Lung (tissue), 11 donors: ENCODE measurements at regions not wholly inside any gene's neighbourhood (a gene's known extent, or its start where the extent isn't known, plus 50 kb on each side); places are given as distances from the start of the nearest gene placed in this dataset.

Experiments
- ATAC-seq: fragments of 200-7000 bp; cut with Tn5 transposase; one replicate; pipeline ENCODE4 v1.9.1; 2020; ENCODE audit warnings: moderate number of reproducible peaks; ENCODE audit not compliant: insufficient read depth, low FRiP score
- DNase-seq, 3 donors: peaks; one replicate each; pipeline ENCODE4 v3.0.0-alpha.2; 2013 to 2017
- H3K27ac ChIP-seq, 2 donors: one replicate each; pipeline ENCODE4 v1.5.1; 2013; ENCODE audit warnings: mild to moderate bottlenecking in 2 of 2, moderate library complexity in 2 of 2, control low read depth in 1 of 2, inconsistent platforms in 1 of 2, low read depth in 1 of 2, low read length in 1 of 2
- H3K27me3 ChIP-seq, 3 donors: one replicate each; pipeline ENCODE4 v1.5.1; 2013; ENCODE audit warnings: low read length in 2 of 3; ENCODE audit not compliant: control insufficient read depth in 3 of 3, insufficient read depth in 3 of 3
- H3K36me3 ChIP-seq, 4 donors: one replicate each; pipeline ENCODE4 v1.5.1; 2013; ENCODE audit warnings: low read length in 4 of 4, mild to moderate bottlenecking in 1 of 4, moderate library complexity in 1 of 4; ENCODE audit not compliant: control insufficient read depth in 4 of 4, insufficient read depth in 4 of 4
- H3K4me1 ChIP-seq, 5 donors: one replicate each; pipeline ENCODE4 v1.5.1; 2013; ENCODE audit warnings: low read length in 5 of 5, mild to moderate bottlenecking in 2 of 5, moderate library complexity in 1 of 5; ENCODE audit not compliant: control insufficient read depth in 5 of 5, insufficient read depth in 5 of 5
- H3K4me3 ChIP-seq: one replicate; pipeline ENCODE4 v1.5.1; 2013; ENCODE audit warnings: mild to moderate bottlenecking, control low read depth, moderate library complexity
- H3K9ac ChIP-seq, 2 donors: one replicate each; pipeline ENCODE4 v1.5.1; 2013; ENCODE audit warnings: low read length in 2 of 2, control low read depth in 1 of 2; ENCODE audit not compliant: insufficient read depth in 1 of 2
- H3K9me3 ChIP-seq, 4 donors: one replicate each; pipeline ENCODE4 v1.5.1; 2013; ENCODE audit warnings: low read length in 3 of 4, mild to moderate bottlenecking in 1 of 4, moderate library complexity in 1 of 4; ENCODE audit not compliant: control insufficient read depth in 4 of 4, insufficient read depth in 3 of 4
- WGBS, 2 donors: extraction: QIAGEN DNeasy Blood & Tissue Kit; methylation state at CpG; one replicate each; pipeline ENCODE4 v1.1.7; 2013; 5-methylcytosine and 5-hydroxymethylcytosine counted together
- TF ChIP-seq, protein P1 (sequence below): IDR thresholded peaks from 2 replicates; pipeline ENCODE4 v1.5.1; 2012; ENCODE audit warnings: mild to moderate bottlenecking; ENCODE audit errors: control extremely low read depth, extremely low read depth
- donor health status: control.
- donor health status: control.
- donor health status: Bipolar disorder and iron deficiency.
- donor health status: healthy.
- donor health status: DM: yes; HTN: yes; CAD: no.

- Histone ChIP-seq H3K4me3 (no peak overlapping the region), H3K27ac (no peak overlapping the region)
- 75 to 86% methylated on average over 3 of the region's 3 CpGs for WGBS, 2 donors
These were observed 152.2 kb upstream of the TRPM3 start for GRCh38 chr9:71273613-71274012.

DNA sequence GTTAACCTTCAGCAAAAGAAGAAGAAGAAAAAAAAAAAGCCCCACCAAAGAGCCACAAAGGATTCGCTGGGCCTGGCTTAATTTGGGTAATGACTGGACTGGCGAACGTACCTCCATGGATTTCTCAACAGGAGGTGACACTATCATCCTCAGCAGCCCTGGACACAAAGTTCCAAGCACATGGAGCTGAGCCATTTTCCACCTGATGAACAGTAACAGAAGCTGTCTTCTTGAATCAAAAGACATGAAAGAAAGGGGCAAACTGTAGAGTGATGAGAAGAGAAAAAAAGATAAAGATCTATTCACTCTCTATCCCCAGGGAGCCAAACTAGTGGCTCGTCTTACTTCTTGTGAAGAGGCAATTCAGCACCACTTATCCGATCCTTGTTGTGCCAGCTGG lies 150.2 kb upstream of the TRPM3 start:
- TF ChIP-seq, protein P1, sequence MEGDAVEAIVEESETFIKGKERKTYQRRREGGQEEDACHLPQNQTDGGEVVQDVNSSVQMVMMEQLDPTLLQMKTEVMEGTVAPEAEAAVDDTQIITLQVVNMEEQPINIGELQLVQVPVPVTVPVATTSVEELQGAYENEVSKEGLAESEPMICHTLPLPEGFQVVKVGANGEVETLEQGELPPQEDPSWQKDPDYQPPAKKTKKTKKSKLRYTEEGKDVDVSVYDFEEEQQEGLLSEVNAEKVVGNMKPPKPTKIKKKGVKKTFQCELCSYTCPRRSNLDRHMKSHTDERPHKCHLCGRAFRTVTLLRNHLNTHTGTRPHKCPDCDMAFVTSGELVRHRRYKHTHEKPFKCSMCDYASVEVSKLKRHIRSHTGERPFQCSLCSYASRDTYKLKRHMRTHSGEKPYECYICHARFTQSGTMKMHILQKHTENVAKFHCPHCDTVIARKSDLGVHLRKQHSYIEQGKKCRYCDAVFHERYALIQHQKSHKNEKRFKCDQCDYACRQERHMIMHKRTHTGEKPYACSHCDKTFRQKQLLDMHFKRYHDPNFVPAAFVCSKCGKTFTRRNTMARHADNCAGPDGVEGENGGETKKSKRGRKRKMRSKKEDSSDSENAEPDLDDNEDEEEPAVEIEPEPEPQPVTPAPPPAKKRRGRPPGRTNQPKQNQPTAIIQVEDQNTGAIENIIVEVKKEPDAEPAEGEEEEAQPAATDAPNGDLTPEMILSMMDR = no peak
- no peak overlapping the region for H3K4me3 ChIP-seq
- WGBS, 2 donors = 75 to 80% methylated on average over 5 of the region's 5 CpGs

More at GRCh38 chr9:71273613-71274012, 152.2 kb upstream of the TRPM3 start:
- Histone ChIP-seq H3K9ac (no peak overlapping the region), H3K4me1 (no peaks in the 10 kb centered on the region), H3K27me3 (no peaks in the 10 kb centered on the region), H3K36me3 (no peaks in the 10 kb centered on the region), H3K9me3 (no peaks in the 10 kb centered on the region)
- TF ChIP-seq, protein P1 = no peak
- ATAC-seq = no peak
- no peak for DNase-seq

DNA sequence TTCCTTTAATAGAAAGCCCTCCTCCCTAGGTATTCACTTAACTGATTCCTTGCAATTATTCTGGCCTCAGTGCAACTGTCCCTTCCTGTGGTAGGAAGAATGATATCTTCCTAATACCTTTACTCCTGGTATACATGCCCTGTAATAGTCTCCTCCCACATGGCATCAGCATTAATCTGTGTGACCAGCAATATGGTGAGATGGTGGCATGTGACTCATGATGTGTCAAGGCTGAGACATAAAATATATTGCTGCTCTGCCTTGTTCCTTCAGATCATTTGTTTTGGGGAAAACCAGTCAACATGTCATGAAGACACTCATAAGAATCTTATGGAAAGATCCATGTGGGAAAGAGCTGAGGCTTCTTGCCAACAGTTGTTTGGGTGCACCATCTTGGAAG lies 149.1 kb upstream of the TRPM3 start:
- ATAC-seq (no peak), DNase-seq (no peak)
- no peaks in the 10 kb centered on the region for H3K27me3 ChIP-seq
- H3K36me3 ChIP-seq = no peaks in the 10 kb centered on the region
- no peak overlapping the region for H3K4me3 ChIP-seq
- H3K4me1 ChIP-seq = no peaks in the 10 kb centered on the region
- H3K9ac ChIP-seq = no peak overlapping the region
- no peak overlapping the region for H3K27ac ChIP-seq
- no peaks in the 10 kb centered on the region for H3K9me3 ChIP-seq
- TF ChIP-seq, protein P1 = no peak

More for the DNA sequence above, 150.2 kb upstream of the TRPM3 start:
- Histone ChIP-seq H3K9ac (no peak overlapping the region), H3K9me3 (no peaks in the 10 kb centered on the region), H3K4me1 (no peaks in the 10 kb centered on the region), H3K27ac (no peak overlapping the region), H3K27me3 (no peaks in the 10 kb centered on the region), H3K36me3 (no peaks in the 10 kb centered on the region)
- DNase-seq (no peak), ATAC-seq (no peak)

- Histone ChIP-seq H3K36me3 (no peaks in the 10 kb centered on the region), H3K4me3 (no peak overlapping the region), H3K9me3 (no peaks in the 10 kb centered on the region), H3K27ac (no peak overlapping the region), H3K27me3 (no peaks in the 10 kb centered on the region), H3K4me1 (no peaks in the 10 kb centered on the region), H3K9ac (no peak overlapping the region)
- DNase-seq (no peak), ATAC-seq (no peak)
- TF ChIP-seq, protein P1 = no peak
- WGBS, 2 donors = 85 to 96% methylated on average over 4 of the region's 4 CpGs
These were observed 148.4 kb upstream of the TRPM3 start for GRCh38 chr9:71269859-71270258.
